ENCODE measurements at regions not wholly inside any gene's neighbourhood (a gene's known extent, or its start where the extent isn't known, plus 50 kb on each side); places are given as distances from the start of the nearest gene placed in this dataset.

DNA sequence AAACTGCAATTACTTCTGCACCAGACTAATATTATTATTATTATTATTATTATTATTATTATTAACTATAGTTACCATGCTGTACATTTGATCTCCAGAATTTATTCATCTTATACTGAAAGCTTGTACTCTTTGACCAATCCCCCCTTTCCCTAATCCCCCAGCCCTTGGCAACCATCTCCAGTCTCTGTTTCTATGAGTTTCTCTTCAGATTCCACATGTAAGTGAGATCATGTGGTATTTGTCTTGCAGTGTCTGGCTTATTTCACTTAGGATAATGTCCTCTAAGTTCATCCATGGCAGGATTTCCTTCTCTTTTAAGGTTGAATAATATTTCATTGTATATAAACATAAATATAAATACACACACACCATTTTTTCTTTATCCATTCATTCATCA lies 287.0 kb upstream of the DAB2 start:
- TF ChIP-seq, protein P1, sequence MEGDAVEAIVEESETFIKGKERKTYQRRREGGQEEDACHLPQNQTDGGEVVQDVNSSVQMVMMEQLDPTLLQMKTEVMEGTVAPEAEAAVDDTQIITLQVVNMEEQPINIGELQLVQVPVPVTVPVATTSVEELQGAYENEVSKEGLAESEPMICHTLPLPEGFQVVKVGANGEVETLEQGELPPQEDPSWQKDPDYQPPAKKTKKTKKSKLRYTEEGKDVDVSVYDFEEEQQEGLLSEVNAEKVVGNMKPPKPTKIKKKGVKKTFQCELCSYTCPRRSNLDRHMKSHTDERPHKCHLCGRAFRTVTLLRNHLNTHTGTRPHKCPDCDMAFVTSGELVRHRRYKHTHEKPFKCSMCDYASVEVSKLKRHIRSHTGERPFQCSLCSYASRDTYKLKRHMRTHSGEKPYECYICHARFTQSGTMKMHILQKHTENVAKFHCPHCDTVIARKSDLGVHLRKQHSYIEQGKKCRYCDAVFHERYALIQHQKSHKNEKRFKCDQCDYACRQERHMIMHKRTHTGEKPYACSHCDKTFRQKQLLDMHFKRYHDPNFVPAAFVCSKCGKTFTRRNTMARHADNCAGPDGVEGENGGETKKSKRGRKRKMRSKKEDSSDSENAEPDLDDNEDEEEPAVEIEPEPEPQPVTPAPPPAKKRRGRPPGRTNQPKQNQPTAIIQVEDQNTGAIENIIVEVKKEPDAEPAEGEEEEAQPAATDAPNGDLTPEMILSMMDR (conservative IDR thresholded peaks at IDR 0.05; ENCODE audit: low read length), result no peak
- no peak for TF ChIP-seq EZH2phosphoT487 (IDR thresholded peaks at IDR 0.05; ENCODE audit: borderline replicate concordance)

Data from Loucy (cell line).